ENCODE measurements at regions not wholly inside any gene's neighbourhood (a gene's known extent, or its start where the extent isn't known, plus 50 kb on each side); places are given as distances from the start of the nearest gene placed in this dataset.

GRCh38 chr7:153022475-153023193 is 263.1 kb downstream of the ACTR3B start:
- Histone ChIP-seq H4K20me1 (ENCODE audit: low read depth) (no peaks in the 10 kb centered on the region), H2AFZ (replicated peaks) (peak overlapping the region; percentile 76), H3K4me1 (peaks cover 15% of the 10 kb centered on the region), H3K27ac (no peak overlapping the region), H3K9me3 (ENCODE audit: low read depth) (no peaks in the 10 kb centered on the region), H3K79me2 (ENCODE audit: low read depth) (no peaks in the 10 kb centered on the region), H3F3A (ENCODE audit: low read depth) (peaks cover 6% of the 10 kb centered on the region), H3K4me3 (no peak overlapping the region), H3K4me2 (peak overlapping the region; percentile 55), H3K9ac (no peak overlapping the region), H3K27me3 (no peaks in the 10 kb centered on the region), H3K36me3 (no peaks in the 10 kb centered on the region)
- TF ChIP-seq EZH2phosphoT487 (IDR thresholded peaks at IDR 0.05) (no peak), EZH2 (IDR thresholded peaks at IDR 0.05) (no peak), CTCF (IDR thresholded peaks at IDR 0.05) (no peak)
- Mint-ChIP-seq H3K27ac (no peak overlapping the region), H3K4me3 (no peak overlapping the region), H3K36me3 (no peaks in the 10 kb centered on the region), H3K9me3 (no peaks in the 10 kb centered on the region), H3K4me1 (peaks cover 14% of the 10 kb centered on the region), H3K27me3 (ENCODE audit: insufficient read depth, low read depth) (peaks cover 4% of the 10 kb centered on the region)
- peak; percentile 54 for DNase-seq (ENCODE audit: low spot score)

- H3F3A ChIP-seq (ENCODE audit: low read depth), result peaks cover 6% of the 10 kb centered on the region
- peaks cover 15% of the 10 kb centered on the region for H3K4me1 ChIP-seq
- no peaks in the 10 kb centered on the region for H3K27me3 ChIP-seq
- no peak overlapping the region for H3K4me3 ChIP-seq
- H2AFZ ChIP-seq (replicated peaks), result peak overlapping the region; percentile 76
- Mint-ChIP-seq H3K9me3 (no peaks in the 10 kb centered on the region), H3K27ac (no peak overlapping the region), H3K4me3 (no peak overlapping the region), H3K27me3 (ENCODE audit: insufficient read depth, low read depth) (peaks cover 5% of the 10 kb centered on the region), H3K4me1 (peaks cover 14% of the 10 kb centered on the region), H3K36me3 (no peaks in the 10 kb centered on the region)
- TF ChIP-seq EZH2phosphoT487 (IDR thresholded peaks at IDR 0.05) (no peak), EZH2 (IDR thresholded peaks at IDR 0.05) (no peak)
- peak overlapping the region; percentile 55 for H3K4me2 ChIP-seq
- no peak overlapping the region for H3K27ac ChIP-seq
- H3K9ac ChIP-seq, result no peak overlapping the region
- no peaks in the 10 kb centered on the region for H3K79me2 ChIP-seq (ENCODE audit: low read depth)
- H3K9me3 ChIP-seq (ENCODE audit: low read depth), result no peaks in the 10 kb centered on the region
- H3K36me3 ChIP-seq, result no peaks in the 10 kb centered on the region
- no peaks in the 10 kb centered on the region for H4K20me1 ChIP-seq (ENCODE audit: low read depth)
- DNase-seq (ENCODE audit: low spot score), result no peak
These were observed 263.6 kb downstream of the ACTR3B start for GRCh38 chr7:153023194-153023592.

GRCh38 chr7:153027210-153027609 is 267.7 kb downstream of the ACTR3B start:
- Histone ChIP-seq H3K27me3 (no peaks in the 10 kb centered on the region), H3K9me3 (ENCODE audit: low read depth) (no peaks in the 10 kb centered on the region), H3K9ac (no peak overlapping the region), H2AFZ (replicated peaks) (no peak overlapping the region), H3K79me2 (ENCODE audit: low read depth) (no peaks in the 10 kb centered on the region), H3K27ac (no peak overlapping the region), H3F3A (ENCODE audit: low read depth) (peaks cover 6% of the 10 kb centered on the region), H3K4me3 (no peak overlapping the region), H3K36me3 (no peaks in the 10 kb centered on the region), H4K20me1 (ENCODE audit: low read depth) (no peaks in the 10 kb centered on the region), H3K4me1 (peaks cover 13% of the 10 kb centered on the region), H3K4me2 (no peak overlapping the region)
- TF ChIP-seq EZH2phosphoT487 (IDR thresholded peaks at IDR 0.05) (no peak), EZH2 (IDR thresholded peaks at IDR 0.05) (no peak), CTCF (IDR thresholded peaks at IDR 0.05) (no peak)
- DNase-seq (ENCODE audit: low spot score), result no peak
- Mint-ChIP-seq H3K36me3 (no peaks in the 10 kb centered on the region), H3K27ac (no peak overlapping the region), H3K4me3 (no peak overlapping the region), H3K27me3 (ENCODE audit: insufficient read depth, low read depth) (peaks cover 4% of the 10 kb centered on the region), H3K4me1 (peaks cover 17% of the 10 kb centered on the region), H3K9me3 (no peaks in the 10 kb centered on the region)

GRCh38 chr7:153027904-153028303 is 268.4 kb downstream of the ACTR3B start:
- Histone ChIP-seq H3K79me2 (ENCODE audit: low read depth) (no peaks in the 10 kb centered on the region), H3K9ac (no peak overlapping the region), H3K27ac (no peak overlapping the region), H3K36me3 (no peaks in the 10 kb centered on the region), H3F3A (ENCODE audit: low read depth) (peaks cover 3% of the 10 kb centered on the region), H4K20me1 (ENCODE audit: low read depth) (no peaks in the 10 kb centered on the region), H3K4me2 (no peak overlapping the region), H3K4me3 (no peak overlapping the region), H3K9me3 (ENCODE audit: low read depth) (no peaks in the 10 kb centered on the region), H3K4me1 (peaks cover 6% of the 10 kb centered on the region), H3K27me3 (no peaks in the 10 kb centered on the region), H2AFZ (replicated peaks) (no peak overlapping the region)
- DNase-seq (ENCODE audit: low spot score), result no peak
- Mint-ChIP-seq H3K27me3 (ENCODE audit: insufficient read depth, low read depth) (peaks cover 4% of the 10 kb centered on the region), H3K4me3 (no peak overlapping the region), H3K36me3 (no peaks in the 10 kb centered on the region), H3K4me1 (peaks cover 12% of the 10 kb centered on the region), H3K27ac (no peak overlapping the region), H3K9me3 (no peaks in the 10 kb centered on the region)
- TF ChIP-seq CTCF (IDR thresholded peaks at IDR 0.05), result no peak
- TF ChIP-seq EZH2phosphoT487 (IDR thresholded peaks at IDR 0.05), result no peak
- no peak for TF ChIP-seq EZH2 (IDR thresholded peaks at IDR 0.05)

Data from neural progenitor cell (in vitro differentiated cells).